ENCODE measurements at regions not wholly inside any gene's neighbourhood (a gene's known extent, or its start where the extent isn't known, plus 50 kb on each side); places are given as distances from the start of the nearest gene placed in this dataset.
"Not testable (repeated sequence)": the region's sequence is repeated elsewhere in the genome, so short reads cannot be mapped to it uniquely, and the experiment has no call there.

GRCh38 chr6:27163834-27164233, 83.7 kb upstream of the PRSS16 start:
- no peak for DNase-seq

- DNase-seq = no peak
These were observed 79.4 kb upstream of the PRSS16 start for GRCh38 chr6:27168108-27168507.

GRCh38 chr6:27168586-27169443, 78.7 kb upstream of the PRSS16 start:
- DNase-seq = no peak

GRCh38 chr6:27172524-27173231, 74.8 kb upstream of the PRSS16 start:
- DNase-seq = not testable (repeated sequence)

GRCh38 chr6:27173232-27173601, 74.3 kb upstream of the PRSS16 start:
- not testable (repeated sequence) for DNase-seq

GRCh38 chr6:27174958-27175357, 72.5 kb upstream of the PRSS16 start:
- no peak for DNase-seq

- DNase-seq = no peak
These were observed 71.4 kb upstream of the PRSS16 start for GRCh38 chr6:27176096-27176495.

GRCh38 chr6:27176523-27177484, 70.7 kb upstream of the PRSS16 start:
- DNase-seq = peak; percentile 69

GRCh38 chr6:27177485-27178406, 69.8 kb upstream of the PRSS16 start:
- peak; percentile 72 to 81 for DNase-seq

- peak; percentile 23 to 36 for DNase-seq
These were observed 69.1 kb upstream of the PRSS16 start for GRCh38 chr6:27178407-27178730.

- DNase-seq = no peak
These were observed 68.6 kb upstream of the PRSS16 start for GRCh38 chr6:27178860-27179259.

- no peak for DNase-seq
These were observed 64.3 kb upstream of the PRSS16 start for GRCh38 chr6:27183060-27183832.

GRCh38 chr6:27187231-27188060, 60.1 kb upstream of the PRSS16 start:
- no peak for DNase-seq

- DNase-seq = peak; percentile 42 to 56
These were observed 59.2 kb upstream of the PRSS16 start for GRCh38 chr6:27188061-27188884.

GRCh38 chr6:27188885-27189418, 58.5 kb upstream of the PRSS16 start:
- peak; percentile 35 to 56 for DNase-seq

- no peak for DNase-seq
These were observed 57.4 kb upstream of the PRSS16 start for GRCh38 chr6:27190126-27190525.

- not testable (repeated sequence) for DNase-seq
These were observed 53.0 kb upstream of the PRSS16 start for GRCh38 chr6:27194453-27194852.

- DNase-seq = not testable (repeated sequence)
These were observed 52.0 kb upstream of the PRSS16 start for GRCh38 chr6:27195547-27195946.
